NCI-H2171 treated with DMSO at 0.1 percent for 48 hours (cell line): ENCODE measurements at regions not wholly inside any gene's neighbourhood (a gene's known extent, or its start where the extent isn't known, plus 50 kb on each side); places are given as distances from the start of the nearest gene placed in this dataset.
"Not testable (repeated sequence)": the region's sequence is repeated elsewhere in the genome, so short reads cannot be mapped to it uniquely, and the experiment has no call there.

Experiments
- DNase-seq: peaks from one replicate; lab custom pipeline; 2025; lab: John Stamatoyannopoulos, UW

DNA sequence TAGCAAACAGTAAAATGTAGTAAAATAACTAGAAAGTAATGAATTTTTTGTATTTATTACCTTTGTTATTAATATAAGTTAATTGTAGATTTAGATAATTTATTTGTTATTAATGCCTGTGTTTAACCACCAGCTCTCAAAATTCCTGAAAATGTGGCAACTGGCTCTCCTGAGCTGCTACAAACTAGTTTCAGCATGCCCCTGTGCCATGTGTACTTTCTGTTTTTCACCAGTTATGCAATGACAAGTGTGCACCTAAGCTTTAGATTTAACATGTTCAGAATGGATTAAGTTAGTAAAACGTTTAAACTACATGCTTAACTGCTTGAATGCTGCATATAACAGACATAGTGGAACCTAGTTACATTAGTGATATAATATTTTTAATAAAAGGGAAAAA lies 88.1 kb downstream of the POSTN start:
- DNase-seq: no peak

DNA sequence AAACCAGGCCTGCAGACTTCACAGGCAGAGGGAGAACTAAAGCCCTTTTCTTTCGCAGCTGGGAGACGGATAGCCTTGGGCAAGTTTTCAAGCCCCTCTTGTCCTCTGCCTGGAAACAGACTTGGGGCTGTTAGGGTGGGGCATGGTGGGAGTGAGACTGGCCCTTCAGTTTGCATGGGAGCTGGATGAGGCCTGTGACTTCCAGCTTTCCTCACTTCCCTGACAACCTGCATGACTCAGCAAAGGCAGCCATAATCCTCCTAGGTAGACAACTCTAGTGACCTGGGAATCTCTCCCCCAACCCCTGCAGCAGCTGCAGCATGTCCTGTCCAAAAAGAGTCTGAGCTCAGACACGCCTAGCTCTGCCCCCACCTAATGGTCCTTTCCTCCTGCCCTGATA lies 93.0 kb downstream of the POSTN start:
- no peak for DNase-seq

- DNase-seq: no peak
Observed at GRCh38 chr13:37504251-37504650, 94.3 kb downstream of the POSTN start.

DNA sequence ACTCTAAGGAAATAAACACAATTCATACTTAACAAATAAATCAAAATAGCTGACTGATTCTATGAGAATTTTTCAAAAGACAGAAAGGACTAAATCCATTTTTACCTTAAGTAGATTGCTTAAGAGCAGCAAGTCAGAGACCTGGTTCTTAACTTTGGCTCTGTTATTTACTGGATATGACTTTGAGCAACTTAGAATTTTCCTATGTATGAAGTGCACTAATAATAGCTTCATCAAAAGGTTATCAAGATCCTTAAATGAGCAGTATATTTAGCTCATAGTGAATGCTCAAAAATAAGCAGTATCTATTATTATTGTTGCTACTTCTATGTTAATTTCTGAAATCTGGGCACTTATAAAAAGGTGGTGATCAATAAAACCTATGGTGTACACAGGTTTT lies 95.3 kb downstream of the POSTN start:
- no peak for DNase-seq

DNA sequence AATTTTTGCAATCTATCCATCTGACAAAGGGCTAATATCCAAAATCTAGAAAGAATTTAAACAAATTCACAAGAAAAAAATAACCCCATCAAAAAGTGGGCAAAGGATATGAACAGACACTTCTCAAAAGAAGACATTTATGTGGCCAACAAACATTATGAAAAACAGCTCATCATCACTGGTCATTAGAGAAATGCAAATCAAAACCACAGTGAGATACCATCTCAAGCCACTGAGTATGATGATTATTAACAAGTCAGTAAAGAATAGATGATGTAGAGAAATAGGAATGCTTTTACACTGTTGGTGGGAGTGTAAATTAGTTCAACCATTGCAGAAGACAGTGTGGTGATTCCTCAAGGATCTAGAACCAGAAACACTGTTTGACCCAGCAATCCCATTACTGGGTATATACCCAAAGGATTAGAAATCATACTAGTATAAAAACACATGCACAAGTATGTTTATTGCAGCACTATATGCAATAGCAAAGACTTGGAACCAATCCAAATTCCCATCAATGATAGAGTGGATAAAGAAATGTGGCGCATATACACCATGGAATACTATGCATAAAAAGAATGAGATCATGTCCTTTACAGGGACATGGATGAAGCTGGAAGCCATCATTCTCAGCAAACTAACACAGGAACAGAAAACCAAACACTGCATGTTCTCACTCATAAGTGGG lies 96.1 kb downstream of the POSTN start:
- DNase-seq: not testable (repeated sequence)

DNA sequence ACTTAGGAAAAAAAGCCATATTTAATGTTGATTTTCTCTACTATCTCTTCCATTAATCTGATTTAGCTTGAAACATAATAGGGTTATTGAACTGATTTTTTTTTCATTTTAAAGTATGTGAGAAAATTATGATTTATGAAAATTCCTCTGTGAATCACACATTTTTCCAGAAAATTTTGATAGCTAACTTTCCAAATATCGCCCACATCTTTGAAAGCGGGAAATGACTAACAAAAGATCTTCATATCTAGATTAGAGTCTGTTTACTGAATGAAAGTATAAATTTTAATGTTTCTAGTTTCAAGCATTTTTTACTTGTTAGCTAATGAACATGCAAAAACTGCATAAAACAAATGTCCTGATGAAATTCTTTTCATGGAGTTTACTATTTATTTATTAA lies 97.4 kb downstream of the POSTN start:
- DNase-seq: no peak

- peak; percentile 11 for DNase-seq
Observed at GRCh38 chr13:37495046-37495445, 103.5 kb downstream of the POSTN start.

DNA sequence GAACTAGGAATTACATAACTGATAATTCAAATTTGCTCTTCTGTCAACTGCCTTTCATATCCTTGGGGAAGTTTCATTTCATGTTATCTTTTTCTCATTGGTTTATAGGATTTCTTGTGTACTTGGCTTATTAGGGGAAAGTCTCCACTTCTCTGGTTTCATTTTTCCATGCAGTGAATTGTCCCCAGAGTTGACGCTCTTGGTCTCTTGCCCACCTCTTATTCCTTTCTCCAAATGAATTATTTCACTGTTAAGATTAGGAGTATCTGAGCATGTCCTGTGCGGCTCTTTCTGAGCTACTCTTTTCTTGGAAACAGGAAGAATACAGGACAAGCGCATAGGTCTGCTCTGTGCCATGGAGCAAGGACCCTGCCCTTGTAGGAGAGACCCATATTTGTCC lies 104.8 kb downstream of the POSTN start:
- no peak for DNase-seq

DNA sequence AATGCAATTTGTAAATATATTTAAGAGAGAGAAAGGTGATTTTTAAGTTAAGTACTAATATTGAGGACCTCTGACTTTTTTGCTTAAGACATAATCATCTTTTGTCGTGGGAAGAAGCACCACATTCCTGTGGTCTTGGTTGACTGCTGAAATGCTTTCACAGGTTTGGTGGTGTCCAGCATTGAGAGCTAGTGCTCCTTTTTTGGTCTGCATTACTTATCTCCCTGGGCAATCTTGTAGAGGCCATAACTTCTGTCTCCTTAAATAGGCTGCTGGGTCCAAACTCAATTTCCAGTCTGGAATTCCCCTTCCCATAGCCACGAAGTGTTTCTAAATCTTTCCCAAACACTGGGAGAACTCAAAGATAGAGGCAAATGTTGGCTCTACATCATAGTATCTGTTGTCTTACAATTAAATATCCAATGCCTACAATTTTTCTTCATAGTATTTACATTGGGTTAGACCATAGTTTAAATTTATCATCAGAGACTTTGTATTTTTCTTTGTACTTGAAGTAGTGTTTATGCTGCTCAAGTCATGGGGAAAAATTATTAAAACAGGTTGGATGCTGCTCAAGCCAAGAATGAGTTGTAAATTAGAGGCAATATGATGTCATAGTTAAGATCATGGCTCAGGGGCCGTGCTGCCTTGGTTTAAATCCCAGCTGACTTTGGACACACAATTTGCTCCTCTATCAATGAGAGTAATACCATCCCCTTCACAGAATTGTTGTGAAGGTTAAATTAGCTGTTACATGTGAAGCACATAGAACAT lies 105.6 kb downstream of the POSTN start:
- no peak for DNase-seq

DNA sequence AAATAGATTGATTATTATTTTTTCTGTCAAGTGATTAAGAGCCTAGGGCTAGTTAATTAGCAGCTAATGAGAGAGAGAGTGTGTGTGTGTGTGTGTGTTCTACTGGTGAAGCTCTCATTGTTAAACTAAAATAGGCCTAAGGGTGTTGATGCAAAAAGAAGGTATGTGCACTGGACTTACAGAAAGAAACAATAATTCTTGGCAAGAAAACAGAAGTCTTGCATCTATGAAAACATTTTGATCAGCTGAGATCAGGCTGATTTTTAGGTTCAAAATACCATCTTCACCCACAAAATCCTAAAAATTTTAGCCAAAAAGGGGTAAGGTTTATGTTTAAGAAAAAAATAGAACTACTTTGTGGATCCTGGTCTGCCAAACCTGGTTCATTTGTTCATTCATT lies 106.5 kb downstream of the POSTN start:
- no peak for DNase-seq

GRCh38 chr13:37491661-37492060 lies 106.9 kb downstream of the POSTN start:
- no peak for DNase-seq

GRCh38 chr13:37490176-37490779 lies 108.3 kb downstream of the POSTN start:
- no peak for DNase-seq

GRCh38 chr13:37488726-37489125 lies 109.8 kb downstream of the POSTN start:
- no peak for DNase-seq

GRCh38 chr13:37486171-37486681 lies 112.3 kb downstream of the POSTN start:
- no peak for DNase-seq

GRCh38 chr13:37485756-37486155 lies 112.8 kb downstream of the POSTN start:
- DNase-seq: no peak

DNA sequence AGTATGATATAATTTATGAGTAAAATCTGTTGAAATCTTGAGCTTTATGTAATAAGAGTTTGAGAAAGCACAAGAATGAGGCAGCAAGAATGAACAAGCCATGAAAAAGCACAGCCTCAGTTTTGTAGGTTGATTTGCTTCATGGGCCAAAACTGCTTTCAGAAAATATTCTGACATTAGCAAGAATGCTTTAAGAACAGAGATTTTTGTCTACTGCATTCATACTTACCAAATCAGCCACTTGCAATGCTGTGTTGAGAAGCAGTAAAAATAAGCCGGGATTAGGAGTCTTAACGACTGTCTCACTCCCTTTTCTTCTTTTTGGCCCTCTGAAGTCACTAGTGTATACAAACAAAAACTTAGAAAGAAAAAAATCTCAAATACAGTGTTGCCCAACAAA lies 114.5 kb downstream of the POSTN start:
- no peak for DNase-seq

GRCh38 chr13:37482331-37482730 lies 116.2 kb downstream of the POSTN start:
- DNase-seq: no peak

DNA sequence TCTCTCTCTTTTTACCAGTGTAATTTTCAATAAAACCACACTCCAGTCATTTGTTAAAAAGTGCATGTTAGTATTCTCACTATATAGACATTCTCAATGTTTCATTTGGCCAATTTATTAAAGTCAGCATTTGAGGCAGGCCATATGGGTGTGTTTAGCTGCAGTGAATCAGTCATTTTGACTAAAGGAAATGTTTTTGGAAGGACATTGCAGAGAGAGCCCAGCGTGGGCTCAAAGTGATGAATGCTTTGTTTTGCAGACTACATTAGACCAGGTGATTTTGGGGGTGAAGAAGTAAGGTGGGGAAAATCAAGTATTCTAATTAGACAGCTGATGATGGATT lies 116.7 kb downstream of the POSTN start:
- no peak for DNase-seq

DNA sequence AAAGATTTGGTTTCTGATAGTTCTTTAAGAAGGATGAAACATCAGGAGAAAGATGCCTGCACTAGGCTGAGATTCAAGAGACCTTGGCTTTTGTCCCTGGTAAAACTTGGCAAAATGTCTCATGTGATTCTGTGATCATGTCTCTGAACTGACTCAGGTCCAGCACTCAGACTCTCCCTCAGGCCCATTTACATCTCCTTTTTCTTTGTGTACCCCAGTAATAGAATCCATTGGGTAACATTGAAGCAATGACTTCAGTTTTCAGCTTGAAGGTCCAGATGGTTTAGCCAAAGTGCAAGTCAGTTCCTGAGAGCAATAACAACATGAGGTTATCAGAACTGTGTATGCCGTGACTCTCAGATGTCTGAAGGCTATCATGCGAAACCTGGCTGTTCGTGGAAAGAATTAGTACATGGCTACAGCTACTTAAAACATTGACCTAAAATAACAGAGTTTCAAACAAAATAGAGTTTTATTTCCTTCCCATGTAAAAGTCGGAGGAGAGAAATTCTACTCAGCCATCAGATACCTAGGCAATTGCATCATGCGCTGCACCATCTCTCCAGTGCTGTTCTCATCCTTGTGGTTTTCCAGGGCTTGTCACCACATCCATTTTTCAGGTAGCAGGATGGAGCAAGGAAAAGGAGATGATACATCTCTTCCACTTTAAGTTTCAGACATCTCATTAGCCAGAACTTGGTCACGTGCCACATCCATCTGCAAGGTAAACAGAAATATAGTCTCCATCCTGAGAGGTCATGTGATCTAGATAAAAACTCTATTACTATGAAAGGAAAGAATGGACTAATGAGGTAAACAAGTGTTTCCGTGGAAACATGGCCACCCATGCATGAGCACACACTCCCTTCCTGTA lies 117.3 kb downstream of the POSTN start:
- no peak for DNase-seq

DNA sequence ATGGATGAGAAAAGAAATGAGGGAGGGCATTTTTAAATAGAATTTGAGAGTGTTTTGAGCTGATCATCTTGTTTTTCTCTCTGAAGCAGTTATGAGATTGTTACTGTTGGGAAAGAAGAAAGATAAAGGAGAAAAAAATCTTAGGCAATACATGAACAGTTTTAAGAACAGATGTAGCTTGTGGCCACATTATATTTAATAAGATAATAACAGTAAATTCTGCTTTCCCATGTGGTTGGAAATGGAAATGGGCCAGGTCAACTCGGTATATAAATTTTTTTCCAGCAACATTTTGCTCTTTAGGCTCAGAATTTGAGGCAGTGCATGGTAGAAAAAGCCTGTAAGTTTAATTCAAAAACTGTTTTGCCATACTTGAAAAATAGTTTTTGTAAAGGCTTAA lies 118.7 kb downstream of the POSTN start:
- no peak for DNase-seq

GRCh38 chr13:37476874-37477273 lies 121.7 kb downstream of the POSTN start:
- DNase-seq: no peak

DNA sequence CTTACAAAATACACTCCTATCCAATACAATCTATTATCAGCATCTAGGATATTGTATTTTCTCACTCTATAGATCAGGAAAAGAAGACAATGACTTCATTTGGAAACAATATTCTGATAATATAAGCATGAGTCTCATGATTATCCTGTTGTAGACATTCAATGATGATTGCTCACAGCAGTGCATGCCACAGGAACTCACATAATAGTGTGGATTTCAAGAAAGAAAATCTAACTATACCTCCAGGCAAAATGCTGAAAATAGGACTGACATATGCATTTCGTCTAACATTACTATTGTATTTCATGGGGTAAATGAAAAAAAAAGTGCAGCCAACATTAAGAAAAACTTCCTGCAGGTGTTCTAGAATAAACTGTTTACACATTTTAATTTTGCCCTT lies 122.6 kb downstream of the POSTN start:
- DNase-seq: no peak
